HG03432 (cell line): ENCODE measurements at regions not wholly inside any gene's neighbourhood (a gene's known extent, or its start where the extent isn't known, plus 50 kb on each side); places are given as distances from the start of the nearest gene placed in this dataset.
"Not testable (repeated sequence)": the region's sequence is repeated elsewhere in the genome, so short reads cannot be mapped to it uniquely, and the experiment has no call there.

Source experiments
- ATAC-seq: cut with Tn5 transposase; IDR thresholded peaks from one replicate; pipeline ENCODE4 v1.9.1; 2021; ENCODE audit warnings: mild to moderate bottlenecking, moderate library complexity; ENCODE audit not compliant: unreplicated experiment

- no peak for ATAC-seq
These were observed 153.6 kb downstream of the HRH4 start for GRCh38 chr18:24613896-24614640.

GRCh38 chr18:24616653-24617052 lies 156.2 kb downstream of the HRH4 start:
- no peak for ATAC-seq

DNA sequence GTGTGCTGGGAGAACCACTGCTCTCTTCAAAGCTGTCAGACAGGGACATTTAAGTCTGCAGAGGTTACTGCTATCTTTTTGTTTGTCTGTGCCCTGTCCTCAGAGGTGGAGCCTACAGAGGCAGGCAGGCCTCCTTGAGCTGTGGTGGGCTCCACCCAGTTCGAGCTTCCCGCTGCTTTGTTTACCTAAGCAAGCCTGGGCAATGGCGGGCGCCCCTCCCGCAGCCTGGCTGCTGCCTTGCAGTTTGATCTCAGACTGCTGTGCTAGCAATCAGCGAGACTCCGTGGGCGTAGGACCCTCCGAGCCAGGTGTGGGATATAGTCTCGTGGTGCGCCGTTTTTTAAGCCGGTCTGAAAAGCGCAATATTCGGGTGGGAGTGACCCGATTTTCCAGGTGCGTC lies 164.0 kb downstream of the HRH4 start:
- not testable (repeated sequence) for ATAC-seq

DNA sequence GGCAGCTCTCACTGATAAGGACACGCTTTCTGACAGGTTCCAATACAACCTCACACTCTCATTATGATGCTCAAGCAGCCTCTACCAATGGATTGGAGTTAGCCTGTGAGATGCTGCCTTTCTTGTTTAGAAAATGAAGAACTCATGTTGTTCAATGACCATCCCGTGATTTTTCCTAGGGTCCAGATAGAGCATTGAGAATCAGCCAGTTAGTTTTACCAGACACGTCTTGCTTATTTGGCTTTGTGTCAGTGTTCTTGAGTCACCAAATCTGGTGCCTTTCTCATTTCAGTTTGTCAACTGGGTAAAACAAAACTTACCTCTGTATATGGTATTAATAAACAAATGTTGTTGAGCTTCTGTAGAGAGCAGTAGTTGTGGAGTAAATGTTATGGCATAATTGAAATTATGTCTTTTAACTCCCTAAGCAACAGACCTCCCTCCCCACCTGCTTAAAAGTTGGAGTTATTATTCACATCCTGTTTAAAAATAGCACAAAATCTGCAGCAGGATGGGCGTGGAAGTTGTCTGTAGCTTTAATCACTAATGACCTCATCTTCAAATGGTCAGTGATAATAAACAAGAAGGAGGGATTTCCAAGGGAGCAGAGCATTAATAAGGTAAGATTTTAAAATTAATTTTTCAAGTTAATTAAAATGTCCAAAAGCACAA lies 167.3 kb downstream of the HRH4 start:
- no peak for ATAC-seq

DNA sequence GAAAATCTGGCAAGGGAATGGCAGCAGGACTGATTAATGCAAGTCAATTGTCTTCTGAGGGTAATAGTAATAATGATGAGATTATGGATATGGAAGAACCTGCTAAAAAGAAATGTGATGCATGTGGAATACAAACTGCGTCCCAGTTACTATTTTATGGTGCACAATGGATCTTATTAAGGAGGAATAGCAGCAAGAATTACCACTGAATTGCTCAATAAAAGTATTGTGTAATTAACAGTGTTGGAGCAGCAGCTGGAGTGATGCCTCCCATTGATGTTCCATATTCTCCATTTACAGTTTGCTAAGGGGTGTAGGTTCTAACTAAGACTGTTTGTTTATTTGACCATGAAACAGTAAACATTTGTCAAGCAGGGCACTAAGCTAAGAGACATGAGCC lies 167.9 kb downstream of the HRH4 start:
- no peak for ATAC-seq

DNA sequence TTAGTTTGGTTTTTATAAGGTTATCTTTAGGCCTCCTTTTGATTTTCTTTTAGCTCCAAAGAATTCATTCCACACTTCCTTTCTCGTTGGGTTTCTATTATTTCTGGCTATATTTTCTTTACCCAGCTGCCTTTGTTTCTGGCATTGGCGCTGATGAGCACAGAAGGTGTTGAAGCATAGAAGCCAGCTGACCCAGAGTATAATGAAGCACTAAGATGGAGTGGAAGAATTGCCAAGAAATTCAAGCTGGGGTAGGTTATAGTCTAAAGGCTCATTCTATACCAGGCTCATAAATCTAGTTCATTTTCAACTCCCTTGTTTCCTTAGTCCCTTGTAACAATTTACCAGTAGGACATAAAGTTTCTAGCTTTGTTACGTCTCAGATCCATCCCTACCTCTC lies 169.5 kb downstream of the HRH4 start:
- no peak for ATAC-seq

GRCh38 chr18:24630346-24630880 lies 170.0 kb downstream of the HRH4 start:
- no peak for ATAC-seq

DNA sequence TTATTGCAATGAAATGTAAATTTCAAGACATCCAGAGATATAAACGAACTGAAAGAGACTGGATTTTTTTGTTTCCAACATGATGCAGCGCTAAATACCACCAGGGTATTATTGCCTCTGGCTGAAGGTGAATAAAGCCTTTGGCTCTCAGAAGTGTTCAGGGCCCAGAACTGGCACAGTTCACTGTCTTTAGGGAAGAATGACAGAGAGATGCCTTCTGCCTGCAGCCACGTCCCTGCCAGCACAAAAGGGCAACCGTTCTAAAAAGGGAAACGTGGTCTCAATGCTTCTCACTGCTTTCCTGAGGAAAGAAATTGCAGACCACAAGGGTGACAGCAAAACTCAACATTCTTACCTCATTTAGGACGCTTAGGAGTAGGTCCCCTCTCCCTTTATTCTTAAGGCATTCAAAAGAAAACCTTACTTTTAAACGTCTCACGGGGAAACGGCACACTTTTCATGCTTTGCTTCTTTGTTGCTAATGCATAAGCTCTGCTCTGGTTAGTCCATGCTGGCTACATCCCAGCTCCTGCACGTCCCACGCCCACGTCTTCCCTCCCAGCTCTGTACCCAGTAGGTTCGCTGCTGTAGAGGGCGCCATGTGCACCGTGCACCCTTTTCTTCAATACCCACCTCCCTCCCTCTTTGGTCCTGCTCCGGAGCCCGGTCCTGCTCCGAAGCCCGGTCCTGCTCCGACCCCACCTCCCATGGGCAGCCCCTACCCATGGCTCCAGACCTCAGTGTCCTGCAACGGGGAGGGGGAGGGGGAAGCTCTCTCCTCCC lies 171.0 kb downstream of the HRH4 start:
- ATAC-seq: no peak

GRCh38 chr18:24632158-24632988 lies 171.9 kb downstream of the HRH4 start:
- no peak for ATAC-seq

- ATAC-seq: no peak
These were observed 172.7 kb downstream of the HRH4 start for GRCh38 chr18:24633121-24633520.

DNA sequence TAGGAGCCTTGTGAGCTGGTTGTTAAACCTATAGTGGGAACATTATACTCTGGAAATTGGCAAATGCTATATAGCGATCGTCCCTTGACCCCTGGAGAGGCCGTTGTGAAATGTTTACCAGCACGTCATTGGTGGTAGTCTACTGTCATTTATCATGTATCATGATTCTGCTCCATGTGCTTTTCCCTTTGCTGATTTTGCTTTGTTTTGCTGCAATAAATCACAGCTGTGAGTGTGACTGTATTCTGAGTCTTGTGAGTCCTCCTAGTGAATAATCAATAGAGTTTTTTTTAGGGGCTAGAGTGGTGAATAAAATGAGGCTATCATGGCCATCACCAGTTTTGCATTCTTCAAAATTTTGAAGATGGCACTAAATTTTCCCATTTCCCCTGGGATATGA lies 189.1 kb downstream of the HRH4 start:
- ATAC-seq: no peak

- no peak for ATAC-seq
These were observed 191.0 kb downstream of the HRH4 start for GRCh38 chr18:24651434-24651833.

- ATAC-seq: no peak
These were observed 195.6 kb downstream of the HRH4 start for GRCh38 chr18:24656050-24656449.

DNA sequence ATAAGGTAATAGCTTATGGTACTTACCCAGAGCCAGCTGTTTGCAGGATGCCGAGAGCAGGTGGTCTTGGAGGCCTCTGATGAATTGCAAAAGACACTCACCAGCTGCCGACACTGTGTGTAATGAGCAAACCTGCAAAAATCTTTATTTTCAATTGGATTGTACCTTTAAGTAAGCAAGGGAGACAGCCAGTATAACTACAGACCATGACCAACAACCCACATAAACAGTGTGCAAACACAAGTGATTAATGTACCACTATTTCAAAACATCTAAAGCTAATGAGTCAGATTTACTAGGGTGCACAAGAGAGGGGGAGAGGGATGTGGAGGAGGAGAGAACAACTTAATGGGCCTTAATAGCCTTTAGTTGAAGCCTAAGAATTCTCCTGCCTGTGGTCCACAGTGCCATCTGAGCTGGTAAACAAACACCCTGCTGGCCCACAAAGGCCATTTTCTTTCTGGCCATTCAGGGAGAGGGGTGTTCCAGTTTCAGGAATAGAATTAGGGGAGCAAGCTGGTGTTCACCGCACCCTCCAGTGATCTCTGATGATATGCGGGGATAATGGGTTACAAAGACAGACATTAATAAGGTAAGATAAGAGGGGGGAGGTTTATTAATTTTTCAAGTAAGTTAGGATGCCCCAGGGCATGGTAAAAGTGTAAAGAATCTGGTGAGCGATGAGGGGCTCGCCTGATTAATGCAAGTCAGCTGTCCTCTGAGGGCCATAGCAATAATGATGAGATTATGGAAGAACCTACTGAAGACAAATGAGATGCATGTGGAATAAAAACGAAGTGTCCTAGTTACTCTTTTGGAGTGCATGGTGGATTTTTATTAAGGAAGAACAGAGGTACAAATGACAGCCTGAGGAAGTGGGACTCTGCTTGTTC lies 196.4 kb downstream of the HRH4 start:
- ATAC-seq: no peak

DNA sequence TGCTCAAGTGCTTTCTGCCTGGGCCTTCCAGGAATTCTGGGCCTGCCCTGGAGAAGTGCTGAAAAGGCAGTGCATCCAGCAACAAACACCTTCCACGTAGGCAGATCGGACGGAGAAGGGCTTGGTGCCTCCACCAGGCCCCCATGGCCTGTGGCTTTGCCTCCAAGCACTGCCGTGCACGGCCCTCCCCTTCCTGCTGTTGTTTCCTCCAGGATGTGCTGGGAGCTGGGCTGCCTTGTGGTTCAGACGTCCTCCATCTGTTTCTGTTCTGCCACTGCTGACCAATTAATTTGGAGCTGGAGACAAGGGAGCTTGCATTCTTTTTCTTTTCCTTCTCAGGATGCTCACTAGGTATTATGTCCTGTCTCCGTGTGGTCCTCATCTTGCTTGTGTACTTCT lies 197.0 kb downstream of the HRH4 start:
- ATAC-seq: no peak

DNA sequence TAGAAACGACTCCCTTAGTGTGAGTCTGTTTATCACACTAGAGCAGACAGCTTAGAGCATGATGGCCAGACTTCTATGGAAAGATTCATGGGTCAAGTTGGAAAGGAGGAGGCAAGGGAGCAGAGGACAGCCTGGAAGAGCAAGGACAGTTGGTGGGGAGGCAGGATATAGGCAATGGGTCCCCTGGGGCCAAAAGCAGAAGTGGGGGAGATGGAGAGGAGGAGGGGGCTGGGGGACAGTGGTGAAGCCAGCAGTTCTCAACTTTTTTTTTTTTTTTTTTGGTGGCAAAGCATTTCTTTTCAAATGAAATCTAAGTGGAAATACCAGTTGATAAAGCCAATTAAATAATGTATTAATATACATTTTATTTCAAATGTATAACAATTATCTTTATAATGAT lies 197.9 kb downstream of the HRH4 start:
- ATAC-seq: no peak

DNA sequence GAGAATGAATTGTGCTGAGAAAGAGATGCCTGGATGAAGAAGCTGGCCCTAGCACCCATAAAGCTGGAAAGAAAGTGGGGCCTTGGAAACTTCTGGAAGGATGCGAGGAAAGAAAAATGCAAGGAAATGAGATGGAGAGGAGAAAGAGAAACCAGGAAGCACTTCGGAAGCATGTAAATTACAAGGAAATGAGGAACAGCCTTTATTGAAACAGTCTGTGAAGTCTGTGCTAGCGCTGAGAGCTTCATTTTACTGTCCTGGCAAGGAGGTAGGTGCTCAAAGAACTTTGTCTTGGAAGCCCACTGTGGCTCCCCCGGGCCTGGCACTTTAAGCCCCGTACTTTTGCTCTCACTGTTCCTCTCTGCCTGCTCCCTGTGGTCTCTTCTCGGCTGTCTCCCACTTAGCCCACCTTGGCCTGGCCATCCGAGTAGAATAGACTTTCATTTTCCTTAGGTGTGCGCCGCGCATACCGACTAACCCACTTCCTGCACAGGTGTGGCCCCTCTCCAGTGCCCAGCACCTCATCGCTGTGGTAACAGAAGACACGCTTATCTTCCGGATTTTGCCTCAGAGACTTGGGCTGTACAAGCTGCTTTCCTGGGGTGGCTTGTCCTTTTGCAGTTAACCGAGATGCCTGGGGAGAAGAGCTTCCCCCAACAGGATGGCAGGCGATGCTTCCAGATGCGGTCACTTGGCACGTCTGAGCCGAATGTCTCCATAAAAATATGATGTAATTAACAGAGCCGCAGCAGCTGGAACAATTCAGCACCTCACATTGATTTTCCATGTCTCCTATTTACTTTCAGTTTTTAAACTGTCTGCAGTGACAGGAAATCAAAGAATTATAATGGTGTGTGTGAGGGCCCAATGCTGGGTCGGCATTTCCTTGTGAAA lies 199.6 kb downstream of the HRH4 start:
- peak; percentile 74 for ATAC-seq

GRCh38 chr18:24660956-24661355 lies 200.5 kb downstream of the HRH4 start:
- no peak for ATAC-seq

GRCh38 chr18:24662412-24662821 lies 202.0 kb downstream of the HRH4 start:
- no peak for ATAC-seq
